Fibroblast of the aortic adventitia (primary cell): ENCODE measurements at regions not wholly inside any gene's neighbourhood (a gene's known extent, or its start where the extent isn't known, plus 50 kb on each side); places are given as distances from the start of the nearest gene placed in this dataset.

Experiments
- DNase-seq: peaks from one replicate; pipeline ENCODE4 v3.0.0-alpha.2; 2010; ENCODE audit warnings: low read depth
- H3K4me3 ChIP-seq: 2 replicates; pipeline ENCODE4 v1.5.1; 2011; ENCODE audit warnings: low read depth, mild to moderate bottlenecking, control low read depth, low read length, moderate library complexity
- TF ChIP-seq, protein P1 (sequence below): IDR thresholded peaks from 2 replicates; pipeline ENCODE4 v1.5.1; 2011; ENCODE audit warnings: mild to moderate bottlenecking, low read length, control low read depth, inconsistent platforms; ENCODE audit not compliant: insufficient read depth

DNA sequence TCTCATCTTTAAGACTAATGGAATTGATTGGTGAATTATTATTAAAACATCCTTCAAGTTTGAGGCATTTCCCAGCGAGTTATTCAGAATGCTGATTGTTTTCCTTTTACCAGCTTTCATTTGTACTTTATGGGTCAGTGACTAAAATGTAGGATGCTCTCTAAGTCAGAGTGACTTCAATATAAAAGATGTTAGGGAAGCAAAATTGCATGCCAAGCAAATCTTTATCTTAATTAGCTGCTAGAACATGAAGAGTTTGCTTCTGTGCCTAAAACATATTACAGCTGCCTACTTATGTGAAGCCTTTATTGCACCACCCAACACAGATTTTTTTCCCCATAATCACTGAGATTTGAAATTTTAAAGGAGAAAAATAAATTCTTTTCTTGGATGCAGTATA is 79.8 kb upstream of the CYYR1 start:
- TF ChIP-seq, protein P1, sequence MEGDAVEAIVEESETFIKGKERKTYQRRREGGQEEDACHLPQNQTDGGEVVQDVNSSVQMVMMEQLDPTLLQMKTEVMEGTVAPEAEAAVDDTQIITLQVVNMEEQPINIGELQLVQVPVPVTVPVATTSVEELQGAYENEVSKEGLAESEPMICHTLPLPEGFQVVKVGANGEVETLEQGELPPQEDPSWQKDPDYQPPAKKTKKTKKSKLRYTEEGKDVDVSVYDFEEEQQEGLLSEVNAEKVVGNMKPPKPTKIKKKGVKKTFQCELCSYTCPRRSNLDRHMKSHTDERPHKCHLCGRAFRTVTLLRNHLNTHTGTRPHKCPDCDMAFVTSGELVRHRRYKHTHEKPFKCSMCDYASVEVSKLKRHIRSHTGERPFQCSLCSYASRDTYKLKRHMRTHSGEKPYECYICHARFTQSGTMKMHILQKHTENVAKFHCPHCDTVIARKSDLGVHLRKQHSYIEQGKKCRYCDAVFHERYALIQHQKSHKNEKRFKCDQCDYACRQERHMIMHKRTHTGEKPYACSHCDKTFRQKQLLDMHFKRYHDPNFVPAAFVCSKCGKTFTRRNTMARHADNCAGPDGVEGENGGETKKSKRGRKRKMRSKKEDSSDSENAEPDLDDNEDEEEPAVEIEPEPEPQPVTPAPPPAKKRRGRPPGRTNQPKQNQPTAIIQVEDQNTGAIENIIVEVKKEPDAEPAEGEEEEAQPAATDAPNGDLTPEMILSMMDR, result no peak
- H3K4me3 ChIP-seq, result no peak overlapping the region
- no peak for DNase-seq

DNA sequence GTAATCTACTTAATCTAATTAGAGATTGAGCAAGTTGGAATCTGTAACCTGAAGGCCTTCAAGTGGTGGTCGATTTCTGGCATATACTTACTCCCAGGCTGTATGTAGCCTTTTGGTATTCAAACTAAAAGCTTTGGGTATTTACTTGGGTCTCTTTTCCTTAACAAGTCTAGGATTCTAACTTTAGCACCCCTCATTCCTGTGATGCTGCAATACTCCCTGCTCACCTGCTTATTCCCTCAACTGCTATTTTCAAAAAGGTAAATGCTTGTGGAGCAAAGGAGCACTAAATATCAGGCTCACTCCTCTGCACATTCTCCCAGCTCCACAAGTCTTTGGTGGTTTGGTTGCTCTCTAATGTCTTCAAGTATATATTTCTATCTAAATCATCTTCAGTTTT is 68.0 kb upstream of the CYYR1 start:
- no peak for DNase-seq
- H3K4me3 ChIP-seq, result no peak overlapping the region
- TF ChIP-seq, protein P1, result no peak

DNA sequence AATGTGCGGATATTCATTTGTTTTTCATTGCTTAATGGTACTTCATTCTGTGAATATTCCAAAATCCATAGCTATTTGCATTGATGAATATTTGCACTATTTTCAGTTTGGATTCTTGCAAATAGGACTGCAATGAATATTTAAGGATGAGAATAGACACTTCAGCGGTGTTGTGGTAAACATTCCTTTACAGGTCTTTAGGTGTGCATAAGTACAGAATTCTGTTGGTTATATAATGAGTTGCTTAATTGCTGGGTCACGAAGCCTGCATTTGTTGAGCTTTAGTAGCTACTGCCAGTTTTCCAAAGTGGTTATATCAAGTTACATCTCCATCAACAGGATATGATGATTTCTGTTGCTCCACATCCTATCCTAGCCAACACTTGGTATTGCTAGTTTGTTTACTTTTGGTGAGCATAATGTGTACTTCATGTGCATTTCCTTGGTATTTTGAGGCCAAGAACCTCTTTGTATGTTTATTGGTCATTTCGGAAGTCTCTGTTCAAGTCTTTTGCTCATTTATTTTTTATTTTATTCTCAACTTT is 64.2 kb upstream of the CYYR1 start:
- DNase-seq, result no peak
- TF ChIP-seq, protein P1, result no peak
- H3K4me3 ChIP-seq, result no peak overlapping the region

DNA sequence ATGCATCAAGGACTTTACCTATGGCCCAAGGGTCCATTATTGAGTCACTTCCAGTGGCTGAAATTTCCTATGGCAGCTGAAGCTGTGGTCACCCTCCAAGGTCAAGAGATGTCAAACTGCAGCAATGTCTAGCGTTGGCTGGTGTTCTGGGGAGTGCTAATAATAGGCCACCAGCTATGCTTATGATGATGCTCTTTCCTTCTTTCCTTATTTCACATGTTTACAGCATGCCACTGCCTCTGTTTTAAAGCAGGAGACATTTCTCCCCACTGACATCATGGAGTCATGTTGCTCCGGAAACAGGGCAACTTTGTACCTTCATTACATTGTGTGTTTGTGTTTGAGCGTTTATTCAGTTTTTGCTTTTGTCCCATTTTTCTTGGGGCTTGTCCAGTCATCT is 62.6 kb upstream of the CYYR1 start:
- H3K4me3 ChIP-seq, result no peak overlapping the region
- DNase-seq, result no peak
- TF ChIP-seq, protein P1, result no peak

DNA sequence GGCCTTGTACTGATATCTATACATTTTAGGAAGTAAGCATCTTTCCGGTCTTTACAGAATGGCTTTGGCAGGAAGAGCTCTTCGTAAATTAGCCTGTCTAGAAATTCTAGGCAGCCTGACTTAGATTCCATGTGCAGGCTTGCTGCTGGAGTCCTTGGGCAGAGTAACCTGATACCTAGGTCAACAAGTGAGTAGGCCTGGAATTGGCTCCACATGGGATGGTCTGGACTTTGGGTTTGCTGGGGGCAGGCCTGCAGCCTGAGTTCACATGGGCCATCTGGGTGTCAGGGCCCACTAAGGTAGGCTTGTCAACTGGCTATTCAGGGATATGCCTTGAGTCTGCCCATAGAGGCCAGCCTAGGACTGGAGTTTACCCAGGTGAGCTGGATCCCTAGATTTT is 59.6 kb upstream of the CYYR1 start:
- TF ChIP-seq, protein P1, result no peak
- H3K4me3 ChIP-seq, result no peak overlapping the region
- DNase-seq, result no peak

DNA sequence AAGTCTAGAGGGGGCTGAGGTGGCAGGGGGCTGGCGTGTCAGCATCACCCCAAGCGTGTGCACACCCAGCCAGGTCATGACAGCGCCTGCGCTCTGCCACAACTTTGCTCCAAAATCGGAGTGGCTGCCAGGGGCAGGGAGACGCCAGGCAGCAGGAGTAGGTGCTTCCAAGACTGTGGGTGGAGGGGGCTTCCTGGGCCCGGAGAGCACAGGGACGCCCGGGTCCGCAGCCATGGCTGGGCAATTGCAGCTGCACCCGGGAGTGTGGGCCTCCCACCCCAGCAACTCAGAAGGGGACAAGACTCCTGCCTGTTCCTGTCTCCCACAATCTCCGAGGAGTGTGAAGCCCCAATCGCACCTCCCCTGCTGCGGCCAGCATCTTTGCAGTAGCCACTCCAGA is 53.1 kb upstream of the CYYR1 start:
- TF ChIP-seq, protein P1, result no peak
- no peak overlapping the region for H3K4me3 ChIP-seq
- DNase-seq, result no peak

DNA sequence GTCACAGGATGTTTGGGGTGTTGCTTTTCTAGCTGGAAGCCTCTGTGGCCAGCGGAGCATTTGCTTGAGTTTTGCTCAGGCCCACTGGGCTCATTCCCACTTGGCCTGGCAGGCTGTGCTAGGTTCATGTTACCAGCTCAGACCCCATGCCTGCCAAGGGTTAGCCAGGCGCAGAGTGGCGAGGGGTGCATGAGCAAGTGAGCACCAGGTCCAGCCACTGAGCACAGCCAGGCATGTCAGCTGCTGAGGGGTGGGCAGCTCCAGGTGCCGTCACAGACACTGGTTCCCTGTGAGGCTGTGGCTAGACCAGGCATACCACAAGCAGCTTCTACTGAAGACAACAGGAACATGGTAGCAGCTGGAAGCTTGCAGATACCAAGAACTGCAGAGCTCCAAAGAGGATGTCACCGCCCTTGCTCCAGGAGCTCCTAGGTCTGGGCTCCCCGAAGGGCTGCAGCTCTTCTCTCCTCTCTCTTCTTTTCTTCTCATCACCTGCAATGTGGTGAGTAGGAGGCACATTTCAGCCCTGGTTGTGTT is 52.0 kb upstream of the CYYR1 start:
- no peak for DNase-seq
- TF ChIP-seq, protein P1, result no peak
- H3K4me3 ChIP-seq, result no peak overlapping the region
